ENCODE measurements at regions not wholly inside any gene's neighbourhood (a gene's known extent, or its start where the extent isn't known, plus 50 kb on each side); places are given as distances from the start of the nearest gene placed in this dataset.

DNA sequence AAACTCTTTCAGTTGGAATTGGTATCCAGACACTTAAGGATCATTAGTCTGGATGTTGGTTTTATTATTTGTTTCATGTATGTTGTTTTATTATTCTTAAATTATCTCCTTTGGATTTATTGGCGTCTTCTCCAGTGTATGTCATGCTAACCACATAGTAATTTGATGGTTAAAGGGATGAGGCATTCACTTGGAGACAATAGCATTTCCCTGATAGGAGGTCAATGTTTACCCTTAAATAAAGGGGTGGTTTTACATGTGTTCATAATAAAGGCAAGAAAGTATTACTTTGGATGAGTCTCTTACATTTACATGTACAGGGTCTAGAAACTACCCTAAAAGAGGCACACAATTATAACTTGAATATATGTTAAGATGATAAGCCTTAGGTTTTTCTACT, 51.2 kb upstream of the RNF144B start:
- Histone ChIP-seq H3K4me3 (ENCODE audit: low read length) (peak overlapping the region; percentile 62), H3K4me1 (ENCODE audit: control insufficient read depth, low read length) (peaks cover 83% of the 10 kb centered on the region), H3K27me3 (ENCODE audit: control insufficient read depth, low read length) (no peaks in the 10 kb centered on the region), H3K36me3 (ENCODE audit: control insufficient read depth, low read length) (no peaks in the 10 kb centered on the region), H3K27ac (ENCODE audit: low read depth, low read length) (peak overlapping the region; percentile 88), H3F3A (ENCODE audit: control insufficient read depth, insufficient read depth) (peaks cover 39% of the 10 kb centered on the region), H3K79me2 (ENCODE audit: control insufficient read depth, low read length) (no peaks in the 10 kb centered on the region), H3K9me3 (ENCODE audit: control insufficient read depth, insufficient read depth, low read length) (no peaks in the 10 kb centered on the region), H4K20me1 (ENCODE audit: control insufficient read depth, insufficient read depth, low read depth, low read length) (no peaks in the 10 kb centered on the region), H3K9me2 (replicated peaks; ENCODE audit: control insufficient read depth, low read length) (no peaks in the 10 kb centered on the region), H3K4me2 (ENCODE audit: low read length) (peak overlapping the region; percentile 68)
- TF ChIP-seq CTCF (IDR thresholded peaks at IDR 0.05; ENCODE audit: low read depth, low read length, poor library complexity, severe bottlenecking) (no peak), EZH2phosphoT487 (IDR thresholded peaks at IDR 0.05; ENCODE audit: borderline replicate concordance, low read length) (no peak)

DNA sequence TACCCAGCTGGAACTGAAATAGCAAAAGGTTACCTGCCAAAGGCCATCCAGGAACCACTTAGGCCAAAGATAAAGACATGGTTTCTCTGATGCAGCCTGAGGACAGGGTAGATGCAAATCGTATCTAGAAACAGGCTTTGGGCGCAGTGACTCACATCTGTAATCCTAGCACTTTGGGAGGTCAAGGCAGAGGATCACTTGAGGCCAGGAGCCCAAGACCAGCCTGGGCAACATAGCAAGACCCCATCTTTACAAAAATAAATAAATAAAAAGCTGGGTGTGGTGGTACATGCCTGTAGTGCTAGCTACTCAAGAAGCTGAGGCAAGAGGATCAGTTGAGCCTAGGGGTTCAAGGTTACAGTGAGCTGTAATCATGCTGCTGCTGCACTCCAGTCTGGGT, 52.9 kb upstream of the RNF144B start:
- peaks cover 82% of the 10 kb centered on the region for H3K4me1 ChIP-seq (ENCODE audit: control insufficient read depth, low read length)

GRCh38 chr6:18330548-18331081, 56.5 kb upstream of the RNF144B start:
- H3K9me3 ChIP-seq (ENCODE audit: control insufficient read depth, insufficient read depth, low read length), result no peaks in the 10 kb centered on the region
- H3K4me1 ChIP-seq (ENCODE audit: control insufficient read depth, low read length), result peaks cover 82% of the 10 kb centered on the region
- TF ChIP-seq EZH2phosphoT487 (IDR thresholded peaks at IDR 0.05; ENCODE audit: borderline replicate concordance, low read length), result no peak
- TF ChIP-seq CTCF (IDR thresholded peaks at IDR 0.05; ENCODE audit: low read depth, low read length, poor library complexity, severe bottlenecking), result no peak
- peak overlapping the region; percentile 94 for H3K4me2 ChIP-seq (ENCODE audit: low read length)
- H3K36me3 ChIP-seq (ENCODE audit: control insufficient read depth, low read length), result no peaks in the 10 kb centered on the region
- peaks cover 43% of the 10 kb centered on the region for H3F3A ChIP-seq (ENCODE audit: control insufficient read depth, insufficient read depth)
- no peaks in the 10 kb centered on the region for H3K27me3 ChIP-seq (ENCODE audit: control insufficient read depth, low read length)
- H3K79me2 ChIP-seq (ENCODE audit: control insufficient read depth, low read length), result peaks cover 12% of the 10 kb centered on the region
- peak overlapping the region; percentile 72 for H3K4me3 ChIP-seq (ENCODE audit: low read length)
- no peaks in the 10 kb centered on the region for H3K9me2 ChIP-seq (replicated peaks; ENCODE audit: control insufficient read depth, low read length)
- peak overlapping the region; percentile 98 for H3K27ac ChIP-seq (ENCODE audit: low read depth, low read length)
- H4K20me1 ChIP-seq (ENCODE audit: control insufficient read depth, insufficient read depth, low read depth, low read length), result no peaks in the 10 kb centered on the region

More for the DNA sequence above, 52.9 kb upstream of the RNF144B start:
- H3K4me2 ChIP-seq (ENCODE audit: low read length), result no peak overlapping the region
- H3K27me3 ChIP-seq (ENCODE audit: control insufficient read depth, low read length), result no peaks in the 10 kb centered on the region
- H4K20me1 ChIP-seq (ENCODE audit: control insufficient read depth, insufficient read depth, low read depth, low read length), result no peaks in the 10 kb centered on the region
- no peaks in the 10 kb centered on the region for H3K9me3 ChIP-seq (ENCODE audit: control insufficient read depth, insufficient read depth, low read length)
- H3K36me3 ChIP-seq (ENCODE audit: control insufficient read depth, low read length), result no peaks in the 10 kb centered on the region
- H3K9me2 ChIP-seq (replicated peaks; ENCODE audit: control insufficient read depth, low read length), result no peaks in the 10 kb centered on the region
- H3F3A ChIP-seq (ENCODE audit: control insufficient read depth, insufficient read depth), result peaks cover 53% of the 10 kb centered on the region
- no peak overlapping the region for H3K4me3 ChIP-seq (ENCODE audit: low read length)
- H3K79me2 ChIP-seq (ENCODE audit: control insufficient read depth, low read length), result no peaks in the 10 kb centered on the region
- no peak overlapping the region for H3K27ac ChIP-seq (ENCODE audit: low read depth, low read length)
- TF ChIP-seq CTCF (IDR thresholded peaks at IDR 0.05; ENCODE audit: low read depth, low read length, poor library complexity, severe bottlenecking) (no peak), EZH2phosphoT487 (IDR thresholded peaks at IDR 0.05; ENCODE audit: borderline replicate concordance, low read length) (no peak)
